Upper lobe of left lung (tissue), 6 donors: ENCODE measurements at regions not wholly inside any gene's neighbourhood (a gene's known extent, or its start where the extent isn't known, plus 50 kb on each side); places are given as distances from the start of the nearest gene placed in this dataset.

Experiments used
- ATAC-seq, 2 donors: fragments of 200-7000 bp; cut with Tn5 transposase; one replicate each; pipeline ENCODE4 v1.9.1; 2022; ENCODE audit warnings: mild to moderate bottlenecking in 2 of 2, moderate library complexity in 2 of 2; ENCODE audit not compliant: low FRiP score in 2 of 2
- DNase-seq, 2 donors: peaks; one replicate each; pipeline ENCODE4 v3.0.0-alpha.2; 2019 to 2020
- H3K27ac ChIP-seq, 4 donors: fragments of 200-600 bp; sonication (generic); one replicate each; pipeline ENCODE4 v1.5.1; 2016 to 2019
- H3K27me3 ChIP-seq, 4 donors: fragments of 200-600 bp; sonication (generic); one replicate each; pipeline ENCODE4 v1.5.1; 2017 to 2019
- H3K36me3 ChIP-seq, 4 donors: fragments of 200-600 bp; sonication (generic); one replicate each; pipeline ENCODE4 v1.5.1; 2016 to 2019
- H3K4me1 ChIP-seq, 4 donors: fragments of 200-600 bp; sonication (generic); one replicate each; pipeline ENCODE4 v1.5.1; 2018 to 2019
- H3K4me3 ChIP-seq, 4 donors: fragments of 200-600 bp; sonication (generic); one replicate each; pipeline ENCODE4 v1.5.1; 2017 to 2019; ENCODE audit warnings: mild to moderate bottlenecking in 2 of 4, moderate library complexity in 1 of 4
- H3K9me3 ChIP-seq, 4 donors: fragments of 200-600 bp; sonication (generic); one replicate each; pipeline ENCODE4 v1.5.1; 2018 to 2019
- CTCF ChIP-seq, 6 experiments: fragments of 450-650 bp in 4 of 6; fragments of 200-600 bp in 2 of 6; sonication (generic) in 2 of 6; IDR thresholded peaks; one replicate each; pipeline ENCODE4 v1.5.1; 2016 to 2019; ENCODE audit warnings: antibody characterized with exemption in 6 of 6
- EP300 ChIP-seq, 4 donors: sonication (generic); formaldehyde crosslinking; IDR thresholded peaks; one replicate each; pipeline ENCODE4 v1.5.1; 2017; ENCODE audit warnings: antibody characterized with exemption in 4 of 4, control low read depth in 2 of 4
- POLR2A ChIP-seq, 4 donors: fragments of 450-650 bp; IDR thresholded peaks; one replicate each; pipeline ENCODE4 v1.5.1; 2016 to 2017; ENCODE audit warnings: antibody characterized with exemption in 4 of 4, mild to moderate bottlenecking in 2 of 4
- POLR2AphosphoS5 ChIP-seq, 2 donors: sonication (generic); formaldehyde crosslinking; IDR thresholded peaks; one replicate each; pipeline ENCODE4 v1.5.1; 2017; ENCODE audit warnings: antibody characterized with exemption in 2 of 2
- WGBS, 2 donors: methylation state at CpG; one replicate each; pipeline ENCODE4 v1.1.5; 2017 to 2018; 5-methylcytosine and 5-hydroxymethylcytosine counted together
- donor health status: DM: no; HTN: no; CAD: no; lungs with moderate emphysema.
- donor health status: DM: no; HTN: yes; CAD: no; lungs with severe emphysema.

GRCh38 chr6:138719744-138720143, 53.8 kb upstream of the CCDC28A start:
- H3K36me3 ChIP-seq = no peaks in the 10 kb centered on the region
- no peak overlapping the region for H3K4me3 ChIP-seq
- peak overlapping the region in 2 of 4 donors; percentile 4 to 70 for H3K27ac ChIP-seq
- WGBS, 2 donors = 71 to 77% methylated on average over 1 of the region's 1 CpG
- DNase-seq (no peak), ATAC-seq (peak in 1 of 2 donors; percentile 19)
- TF ChIP-seq POLR2A (IDR thresholded peaks at IDR 0.05) (no peak), EP300 (IDR thresholded peaks at IDR 0.05) (no peak), CTCF (IDR thresholded peaks at IDR 0.05) (no peak), POLR2AphosphoS5 (IDR thresholded peaks at IDR 0.05) (no peak)
- no peaks in the 10 kb centered on the region for H3K27me3 ChIP-seq
- H3K9me3 ChIP-seq = peaks cover 0 to 2% (median under 1%) of the 10 kb centered on the region in 4 donors
- peaks cover 0 to 24% (median 10%) of the 10 kb centered on the region in 4 donors for H3K4me1 ChIP-seq

- TF ChIP-seq EP300 (IDR thresholded peaks at IDR 0.05) (no peak), POLR2AphosphoS5 (IDR thresholded peaks at IDR 0.05) (no peak), CTCF (IDR thresholded peaks at IDR 0.05) (no peak), POLR2A (IDR thresholded peaks at IDR 0.05) (no peak)
- Histone ChIP-seq H3K27me3 (no peaks in the 10 kb centered on the region), H3K4me3 (no peak overlapping the region), H3K9me3 (no peaks in the 10 kb centered on the region), H3K27ac (no peak overlapping the region), H3K4me1 (peaks cover 0 to 24% (median 10%) of the 10 kb centered on the region in 4 donors), H3K36me3 (no peaks in the 10 kb centered on the region)
- ATAC-seq (peak in 1 of 2 donors; percentile 19), DNase-seq (no peak)
- WGBS, 2 donors = 75 to 83% methylated on average over 4 of the region's 4 CpGs
These were observed 50.9 kb upstream of the CCDC28A start for GRCh38 chr6:138722425-138723371.
